Peyer's patch (tissue), 4 donors: ENCODE measurements at regions not wholly inside any gene's neighbourhood (a gene's known extent, or its start where the extent isn't known, plus 50 kb on each side); places are given as distances from the start of the nearest gene placed in this dataset.

ENCODE experiments used
- DNase-seq, 3 donors: peaks; one replicate each; pipeline ENCODE4 v3.0.0-alpha.2; 2017 to 2019
- H3K27ac ChIP-seq, 4 donors: fragments of 200-600 bp; sonication (generic); one replicate each; pipeline ENCODE4 v1.5.1; 2016 to 2019
- H3K27me3 ChIP-seq, 2 donors: fragments of 200-600 bp; sonication (generic); one replicate each; pipeline ENCODE4 v1.5.1; 2019
- H3K36me3 ChIP-seq, 3 donors: fragments of 200-600 bp; sonication (generic); one replicate each; pipeline ENCODE4 v1.5.1; 2016 to 2019
- H3K4me1 ChIP-seq, 4 donors: fragments of 200-600 bp; sonication (generic); one replicate each; pipeline ENCODE4 v1.5.1; 2016 to 2019
- H3K4me3 ChIP-seq, 4 donors: fragments of 200-600 bp; sonication (generic); 1 replicate in 3 of 4; 2 replicates in 1 of 4; pipeline ENCODE4 v1.5.1; 2016 to 2019; ENCODE audit warnings: mild to moderate bottlenecking in 1 of 4
- H3K9me3 ChIP-seq, 4 donors: fragments of 200-600 bp; sonication (generic); one replicate each; pipeline ENCODE4 v1.5.1; 2016 to 2019; ENCODE audit warnings: mild to moderate bottlenecking in 1 of 4
- POLR2A ChIP-seq, 2 donors: fragments of 450-650 bp; IDR thresholded peaks; one replicate each; pipeline ENCODE4 v1.5.1; 2017; ENCODE audit warnings: antibody characterized with exemption in 2 of 2, mild to moderate bottlenecking in 2 of 2, moderate library complexity in 2 of 2
- TF ChIP-seq, protein P1 (sequence below), 6 experiments: fragments of 450-650 bp in 4 of 6; fragments of 200-600 bp in 2 of 6; sonication (generic) in 1 of 6; IDR thresholded peaks; one replicate each; pipeline ENCODE4 v1.5.1; 2017 to 2019; ENCODE audit warnings: antibody characterized with exemption in 6 of 6, mild to moderate bottlenecking in 3 of 6, moderate library complexity in 1 of 6

DNA sequence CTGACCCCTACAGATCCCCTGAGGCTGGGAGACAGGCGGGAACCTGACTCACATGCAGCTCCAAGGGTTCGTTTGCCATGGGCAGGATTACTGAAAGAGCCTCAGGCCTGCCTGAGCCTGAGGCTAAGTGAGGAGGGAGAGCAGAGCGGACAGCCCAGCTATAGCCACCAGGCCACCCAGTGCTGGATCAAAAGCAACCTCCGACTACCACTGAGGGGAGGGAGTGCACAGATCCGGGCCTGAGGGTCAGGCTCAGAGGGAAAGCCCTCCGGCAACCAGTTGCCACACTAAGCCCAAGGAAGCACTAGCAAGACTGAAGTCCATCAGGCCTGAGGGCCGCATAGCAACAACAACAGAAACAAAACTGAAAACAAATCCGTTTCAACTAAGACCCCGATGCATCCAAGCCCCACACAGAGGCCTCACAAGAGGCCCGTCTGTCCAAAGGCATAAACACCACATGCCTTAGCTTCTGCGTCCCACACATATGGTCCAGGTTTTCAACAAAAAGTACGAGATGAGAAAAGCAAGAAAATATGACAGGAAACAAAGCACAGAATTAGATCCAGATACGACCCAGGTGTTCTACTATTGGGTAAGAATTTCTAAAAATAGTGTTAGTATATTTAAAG is 92.5 kb upstream of the VIPR2 start:
- DNase-seq, result no peak
- H3K4me1 ChIP-seq, result no peaks in the 10 kb centered on the region
- no peak overlapping the region for H3K27ac ChIP-seq
- no peaks in the 10 kb centered on the region for H3K9me3 ChIP-seq
- no peak overlapping the region for H3K4me3 ChIP-seq
- no peaks in the 10 kb centered on the region for H3K27me3 ChIP-seq
- no peaks in the 10 kb centered on the region for H3K36me3 ChIP-seq
- TF ChIP-seq POLR2A (IDR thresholded peaks at IDR 0.05), result no peak
- TF ChIP-seq, protein P1, sequence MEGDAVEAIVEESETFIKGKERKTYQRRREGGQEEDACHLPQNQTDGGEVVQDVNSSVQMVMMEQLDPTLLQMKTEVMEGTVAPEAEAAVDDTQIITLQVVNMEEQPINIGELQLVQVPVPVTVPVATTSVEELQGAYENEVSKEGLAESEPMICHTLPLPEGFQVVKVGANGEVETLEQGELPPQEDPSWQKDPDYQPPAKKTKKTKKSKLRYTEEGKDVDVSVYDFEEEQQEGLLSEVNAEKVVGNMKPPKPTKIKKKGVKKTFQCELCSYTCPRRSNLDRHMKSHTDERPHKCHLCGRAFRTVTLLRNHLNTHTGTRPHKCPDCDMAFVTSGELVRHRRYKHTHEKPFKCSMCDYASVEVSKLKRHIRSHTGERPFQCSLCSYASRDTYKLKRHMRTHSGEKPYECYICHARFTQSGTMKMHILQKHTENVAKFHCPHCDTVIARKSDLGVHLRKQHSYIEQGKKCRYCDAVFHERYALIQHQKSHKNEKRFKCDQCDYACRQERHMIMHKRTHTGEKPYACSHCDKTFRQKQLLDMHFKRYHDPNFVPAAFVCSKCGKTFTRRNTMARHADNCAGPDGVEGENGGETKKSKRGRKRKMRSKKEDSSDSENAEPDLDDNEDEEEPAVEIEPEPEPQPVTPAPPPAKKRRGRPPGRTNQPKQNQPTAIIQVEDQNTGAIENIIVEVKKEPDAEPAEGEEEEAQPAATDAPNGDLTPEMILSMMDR (IDR thresholded peaks at IDR 0.05), result no peak

- H3K4me3 ChIP-seq, result no peak overlapping the region
These were observed 86.3 kb upstream of the VIPR2 start for GRCh38 chr7:159231017-159231416.

DNA sequence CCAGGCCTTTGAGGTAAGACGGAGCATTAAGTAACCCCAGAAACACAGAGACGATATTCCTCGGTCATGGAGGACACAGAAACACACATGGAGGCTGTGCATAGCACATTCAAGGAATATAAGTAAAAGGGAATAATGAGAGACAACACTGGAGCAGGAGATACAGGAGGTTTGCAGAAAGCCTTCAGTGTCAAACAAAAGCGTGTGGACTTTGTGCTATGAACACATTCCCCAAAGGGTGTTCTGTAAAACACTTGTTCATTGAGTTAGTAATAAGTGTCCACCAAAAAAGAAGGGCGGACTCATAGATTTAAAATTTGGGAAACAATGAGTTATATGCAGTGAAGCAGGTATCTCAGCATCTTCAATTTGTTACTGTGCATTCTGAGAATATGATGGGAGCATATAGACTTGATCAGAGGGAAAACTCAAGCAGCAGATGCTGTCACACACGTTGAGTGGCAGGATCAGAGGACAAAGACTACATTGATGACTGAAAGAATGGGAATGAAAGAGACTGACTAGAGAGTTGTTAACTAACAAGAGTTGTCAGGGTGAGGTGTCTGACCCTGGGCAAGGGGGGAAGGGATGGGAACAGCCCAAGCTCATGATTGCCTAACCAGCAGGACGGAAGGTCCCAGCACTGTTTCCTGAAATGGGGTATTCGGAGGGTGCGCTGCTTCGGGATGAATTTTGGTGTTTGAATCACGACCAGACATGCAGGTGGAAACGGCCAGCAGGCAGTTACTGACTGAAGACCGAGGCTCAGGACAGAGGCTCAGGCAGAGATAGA is 85.2 kb upstream of the VIPR2 start:
- H3K36me3 ChIP-seq, result no peaks in the 10 kb centered on the region
- H3K27me3 ChIP-seq, result no peaks in the 10 kb centered on the region
- TF ChIP-seq POLR2A (IDR thresholded peaks at IDR 0.05), result no peak
- TF ChIP-seq, protein P1 (IDR thresholded peaks at IDR 0.05), result no peak
- H3K4me1 ChIP-seq, result no peaks in the 10 kb centered on the region
- H3K4me3 ChIP-seq, result no peak overlapping the region
- H3K27ac ChIP-seq, result no peak overlapping the region
- no peak for DNase-seq
- no peaks in the 10 kb centered on the region for H3K9me3 ChIP-seq

More at GRCh38 chr7:159231017-159231416, 86.3 kb upstream of the VIPR2 start:
- H3K4me1 ChIP-seq, result no peaks in the 10 kb centered on the region
- no peak for DNase-seq
- no peaks in the 10 kb centered on the region for H3K27me3 ChIP-seq
- TF ChIP-seq, protein P1 (IDR thresholded peaks at IDR 0.05), result no peak
- TF ChIP-seq POLR2A (IDR thresholded peaks at IDR 0.05), result no peak
- H3K27ac ChIP-seq, result no peak overlapping the region
- no peaks in the 10 kb centered on the region for H3K36me3 ChIP-seq
- no peaks in the 10 kb centered on the region for H3K9me3 ChIP-seq

DNA sequence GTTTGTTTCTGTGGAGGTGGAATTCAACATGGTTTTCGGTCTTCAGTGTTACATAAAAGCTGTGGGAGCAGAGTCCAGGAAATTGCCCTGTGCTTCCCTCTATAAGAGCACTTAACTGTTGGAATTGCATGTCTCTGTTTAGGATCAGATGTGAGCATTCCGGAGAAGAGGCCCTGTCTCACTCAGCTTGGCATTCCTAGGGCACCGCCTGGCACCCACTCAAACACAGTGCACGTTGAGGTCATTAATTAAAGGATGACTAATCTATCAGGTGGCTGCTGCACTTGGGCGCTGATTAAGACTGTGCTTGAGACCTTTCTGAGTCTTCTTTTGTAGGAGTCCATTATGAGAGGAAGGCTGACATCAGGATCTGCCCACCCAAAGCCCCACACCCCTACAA is 82.8 kb upstream of the VIPR2 start:
- Histone ChIP-seq H3K4me3 (no peak overlapping the region), H3K27ac (no peak overlapping the region), H3K36me3 (no peaks in the 10 kb centered on the region), H3K4me1 (no peaks in the 10 kb centered on the region), H3K9me3 (no peaks in the 10 kb centered on the region), H3K27me3 (no peaks in the 10 kb centered on the region)
- no peak for TF ChIP-seq POLR2A (IDR thresholded peaks at IDR 0.05)
- TF ChIP-seq, protein P1 (IDR thresholded peaks at IDR 0.05), result no peak
- no peak for DNase-seq

DNA sequence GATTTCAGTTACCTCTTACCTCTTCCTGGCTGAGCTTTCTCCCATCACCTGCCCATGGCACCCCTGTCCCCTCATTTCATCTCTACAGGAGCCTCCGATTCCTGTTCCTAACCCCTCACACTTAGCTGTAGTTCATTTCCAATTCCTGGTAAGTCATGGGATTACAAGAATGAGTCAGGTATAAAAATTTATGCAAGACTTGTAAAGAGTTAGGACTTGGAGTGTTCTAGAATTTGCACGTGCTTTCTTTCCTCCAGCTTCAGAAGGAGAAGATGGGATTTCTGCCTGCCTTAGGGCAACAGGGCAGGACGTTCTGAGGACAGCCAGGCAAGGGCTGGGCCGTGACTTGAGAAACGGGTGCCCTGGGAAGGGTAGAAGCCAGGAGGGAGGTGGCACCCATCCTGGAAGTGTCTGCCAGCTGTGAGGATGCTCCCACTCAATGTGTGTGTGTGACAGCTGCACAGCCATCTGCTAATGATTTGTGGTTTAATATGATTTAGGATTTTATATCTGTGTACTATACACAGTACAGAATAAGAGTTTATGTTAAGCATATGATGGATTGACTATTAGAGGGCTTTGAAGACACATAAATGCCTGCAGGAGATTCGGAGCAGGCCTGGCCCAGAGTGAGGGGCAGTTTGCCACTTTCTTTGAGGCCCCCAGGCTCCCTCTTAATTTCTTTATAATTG is 81.5 kb upstream of the VIPR2 start:
- H3K9me3 ChIP-seq, result no peaks in the 10 kb centered on the region
- DNase-seq, result no peak
- H3K27me3 ChIP-seq, result no peaks in the 10 kb centered on the region
- H3K4me1 ChIP-seq, result no peaks in the 10 kb centered on the region
- H3K27ac ChIP-seq, result peak overlapping the region in 1 of 4 donors; percentile 48
- no peak overlapping the region for H3K4me3 ChIP-seq
- TF ChIP-seq, protein P1 (IDR thresholded peaks at IDR 0.05), result no peak
- no peak for TF ChIP-seq POLR2A (IDR thresholded peaks at IDR 0.05)
- H3K36me3 ChIP-seq, result no peaks in the 10 kb centered on the region
